KMS-11 (cell line): ENCODE measurements at regions not wholly inside any gene's neighbourhood (a gene's known extent, or its start where the extent isn't known, plus 50 kb on each side); places are given as distances from the start of the nearest gene placed in this dataset.

Source experiments
- H2AFZ ChIP-seq: fragments of 200-600 bp; sonication (generic); 2 replicates; pipeline ENCODE4 v1.6.1; 2016; ENCODE audit warnings: antibody characterized with exemption, mixed run types, low read depth
- H3K27ac ChIP-seq: fragments of 200-600 bp; sonication (generic); 2 replicates; pipeline ENCODE4 v1.6.1; 2016; ENCODE audit warnings: mild to moderate bottlenecking, mixed run types
- H3K27me3 ChIP-seq: fragments of 200-600 bp; sonication (generic); 2 replicates; pipeline ENCODE4 v1.6.1; 2017; ENCODE audit warnings: mild to moderate bottlenecking, low read depth, mixed run types, moderate library complexity; ENCODE audit not compliant: insufficient read depth
- H3K36me3 ChIP-seq: fragments of 200-600 bp; sonication (generic); 2 replicates; pipeline ENCODE4 v1.6.1; 2017; ENCODE audit warnings: mild to moderate bottlenecking, mixed run types; ENCODE audit not compliant: insufficient read depth
- H3K4me1 ChIP-seq: fragments of 200-600 bp; sonication (generic); 2 replicates; pipeline ENCODE4 v1.6.1; 2016; ENCODE audit warnings: mild to moderate bottlenecking, low read depth, mixed run types; ENCODE audit not compliant: poor library complexity, severe bottlenecking
- H3K4me2 ChIP-seq: fragments of 200-600 bp; sonication (generic); 2 replicates; pipeline ENCODE4 v1.7.0; 2016; ENCODE audit warnings: mild to moderate bottlenecking, mixed run types
- H3K4me3 ChIP-seq: fragments of 200-600 bp; sonication (generic); IDR thresholded peaks from 2 replicates; pipeline ENCODE4 v1.6.1; 2017; ENCODE audit warnings: low read depth, low read length, mixed read lengths; ENCODE audit not compliant: insufficient read depth
- H3K79me2 ChIP-seq: fragments of 200-600 bp; sonication (generic); 2 replicates; pipeline ENCODE4 v1.6.1; 2016; ENCODE audit warnings: low read depth, mixed run types; ENCODE audit not compliant: insufficient read depth
- H3K9ac ChIP-seq: fragments of 200-600 bp; sonication (generic); 2 replicates; pipeline ENCODE4 v1.6.1; 2016; ENCODE audit warnings: mild to moderate bottlenecking, mixed run types
- H4K20me1 ChIP-seq: fragments of 200-600 bp; sonication (generic); 2 replicates; pipeline ENCODE4 v1.6.1; 2016; ENCODE audit warnings: mild to moderate bottlenecking, mixed run types; ENCODE audit not compliant: insufficient read depth
- TF ChIP-seq, protein P1 (sequence below): fragments of 200-600 bp; sonication (generic); conservative IDR thresholded peaks from 2 replicates; pipeline ENCODE4 v1.6.1; 2017; ENCODE audit warnings: low read depth, mild to moderate bottlenecking, antibody characterized with exemption, low read length, moderate library complexity, mixed read lengths

DNA sequence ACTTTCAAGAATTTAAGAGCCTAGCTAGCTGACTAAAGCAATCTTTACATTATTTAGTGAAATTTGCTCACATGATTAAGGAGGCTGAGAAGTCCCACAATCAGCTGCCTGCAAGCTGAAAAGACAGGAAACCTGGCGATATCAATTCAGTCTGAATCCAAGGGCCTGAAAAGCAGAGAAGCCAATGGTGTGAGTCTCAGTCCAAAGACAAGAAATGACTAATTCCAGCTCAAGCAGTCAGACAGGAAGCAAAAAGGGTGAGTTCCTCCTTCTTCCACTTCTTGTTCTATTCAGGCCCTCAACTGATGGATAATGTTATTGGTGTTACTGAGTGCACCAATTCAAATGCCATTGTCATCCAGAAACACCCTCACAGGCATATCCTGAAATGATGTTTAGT is 1231.6 kb upstream of the CELF2 start:
- no peak overlapping the region for H3K4me2 ChIP-seq
- H3K4me3 ChIP-seq, result no peak overlapping the region
- H3K36me3 ChIP-seq, result no peaks in the 10 kb centered on the region
- no peaks in the 10 kb centered on the region for H4K20me1 ChIP-seq
- H2AFZ ChIP-seq, result no peak overlapping the region
- no peaks in the 10 kb centered on the region for H3K79me2 ChIP-seq
- H3K9ac ChIP-seq, result no peak overlapping the region
- TF ChIP-seq, protein P1, sequence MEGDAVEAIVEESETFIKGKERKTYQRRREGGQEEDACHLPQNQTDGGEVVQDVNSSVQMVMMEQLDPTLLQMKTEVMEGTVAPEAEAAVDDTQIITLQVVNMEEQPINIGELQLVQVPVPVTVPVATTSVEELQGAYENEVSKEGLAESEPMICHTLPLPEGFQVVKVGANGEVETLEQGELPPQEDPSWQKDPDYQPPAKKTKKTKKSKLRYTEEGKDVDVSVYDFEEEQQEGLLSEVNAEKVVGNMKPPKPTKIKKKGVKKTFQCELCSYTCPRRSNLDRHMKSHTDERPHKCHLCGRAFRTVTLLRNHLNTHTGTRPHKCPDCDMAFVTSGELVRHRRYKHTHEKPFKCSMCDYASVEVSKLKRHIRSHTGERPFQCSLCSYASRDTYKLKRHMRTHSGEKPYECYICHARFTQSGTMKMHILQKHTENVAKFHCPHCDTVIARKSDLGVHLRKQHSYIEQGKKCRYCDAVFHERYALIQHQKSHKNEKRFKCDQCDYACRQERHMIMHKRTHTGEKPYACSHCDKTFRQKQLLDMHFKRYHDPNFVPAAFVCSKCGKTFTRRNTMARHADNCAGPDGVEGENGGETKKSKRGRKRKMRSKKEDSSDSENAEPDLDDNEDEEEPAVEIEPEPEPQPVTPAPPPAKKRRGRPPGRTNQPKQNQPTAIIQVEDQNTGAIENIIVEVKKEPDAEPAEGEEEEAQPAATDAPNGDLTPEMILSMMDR, result no peak
- no peak overlapping the region for H3K27ac ChIP-seq
- H3K27me3 ChIP-seq, result no peaks in the 10 kb centered on the region
- no peaks in the 10 kb centered on the region for H3K4me1 ChIP-seq

DNA sequence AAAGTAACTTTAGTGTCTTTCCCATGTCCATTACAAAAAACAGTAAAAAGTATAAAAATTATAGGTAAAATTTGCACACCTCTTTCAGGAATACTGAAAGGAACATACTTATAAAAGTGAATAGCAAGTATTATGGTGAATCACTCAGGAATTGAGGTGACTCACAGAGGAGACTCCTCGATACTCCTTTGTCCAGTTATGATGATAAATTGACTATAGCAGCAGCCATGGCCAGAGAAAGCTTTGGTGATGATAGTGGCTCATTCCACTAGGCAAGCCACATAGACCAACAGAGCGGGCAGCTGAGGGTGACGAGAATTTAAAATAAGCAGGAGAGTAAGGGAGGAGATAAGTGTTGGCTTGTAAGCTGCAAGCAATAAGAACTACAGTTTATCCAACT is 1231.1 kb upstream of the CELF2 start:
- TF ChIP-seq, protein P1, result no peak
- Histone ChIP-seq H2AFZ (no peak overlapping the region), H3K27ac (no peak overlapping the region), H3K4me1 (no peaks in the 10 kb centered on the region), H3K36me3 (no peaks in the 10 kb centered on the region), H3K79me2 (no peaks in the 10 kb centered on the region), H3K4me2 (no peak overlapping the region), H3K9ac (no peak overlapping the region), H3K4me3 (no peak overlapping the region), H4K20me1 (no peaks in the 10 kb centered on the region), H3K27me3 (no peaks in the 10 kb centered on the region)

DNA sequence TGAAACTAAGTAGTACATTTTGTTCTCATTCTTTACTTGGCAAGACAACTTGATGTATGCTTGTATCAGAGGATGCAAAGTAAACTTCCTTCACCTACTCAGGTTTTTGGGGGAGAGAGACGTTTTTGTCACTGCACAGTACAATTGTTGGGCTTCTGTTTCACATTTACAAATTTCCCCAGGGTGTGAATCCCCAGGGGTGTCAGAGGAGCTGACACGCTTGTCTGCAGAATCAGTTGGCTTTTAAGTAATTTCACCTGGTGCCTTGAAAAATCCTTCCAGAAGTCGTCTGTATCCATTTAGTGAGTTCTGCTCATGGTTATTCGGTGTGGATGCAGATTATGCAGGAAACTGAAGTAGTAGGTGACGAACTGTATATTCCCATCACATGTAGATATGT is 1227.7 kb upstream of the CELF2 start:
- Histone ChIP-seq H3K27ac (no peak overlapping the region), H3K4me1 (no peaks in the 10 kb centered on the region), H4K20me1 (no peaks in the 10 kb centered on the region), H3K27me3 (no peaks in the 10 kb centered on the region), H3K4me3 (no peak overlapping the region), H3K36me3 (no peaks in the 10 kb centered on the region), H3K4me2 (no peak overlapping the region), H3K9ac (no peak overlapping the region), H2AFZ (no peak overlapping the region), H3K79me2 (no peaks in the 10 kb centered on the region)
- TF ChIP-seq, protein P1, result no peak

DNA sequence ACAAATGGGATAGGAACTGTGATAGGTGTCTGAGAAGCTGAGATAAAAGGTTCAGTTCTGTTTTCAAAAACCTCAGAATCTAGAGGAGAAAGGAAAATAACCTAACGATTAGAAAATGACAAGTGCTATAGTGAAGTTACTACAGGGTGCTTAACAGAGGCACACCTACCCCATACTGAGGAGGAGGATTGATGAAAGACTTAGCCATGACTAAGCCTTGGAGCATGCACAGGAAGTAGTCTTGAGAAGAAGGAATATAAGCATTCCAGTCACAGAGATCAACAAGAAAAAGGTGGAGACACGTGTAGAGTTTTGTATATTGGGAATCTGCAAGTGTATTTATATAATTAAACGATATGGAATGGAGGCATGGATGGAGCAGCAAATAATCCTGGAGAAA is 1225.5 kb upstream of the CELF2 start:
- Histone ChIP-seq H3K9ac (no peak overlapping the region), H3K4me2 (no peak overlapping the region), H3K36me3 (no peaks in the 10 kb centered on the region)

More for the DNA sequence above, 1225.5 kb upstream of the CELF2 start:
- no peaks in the 10 kb centered on the region for H3K27me3 ChIP-seq
- TF ChIP-seq, protein P1, result no peak
- no peaks in the 10 kb centered on the region for H4K20me1 ChIP-seq
- H3K4me1 ChIP-seq, result no peaks in the 10 kb centered on the region
- H3K27ac ChIP-seq, result no peak overlapping the region
- H3K79me2 ChIP-seq, result no peaks in the 10 kb centered on the region
- H3K4me3 ChIP-seq, result no peak overlapping the region
- no peak overlapping the region for H2AFZ ChIP-seq
